PFSK-1 (cell line): ENCODE measurements at regions not wholly inside any gene's neighbourhood (a gene's known extent, or its start where the extent isn't known, plus 50 kb on each side); places are given as distances from the start of the nearest gene placed in this dataset.

ENCODE experiments used
- POLR2AphosphoS5 ChIP-seq: IDR thresholded peaks from 2 replicates; pipeline ENCODE4 v1.6.1; 2012; ENCODE audit warnings: low read depth, mild to moderate bottlenecking, control low read depth, low read length, moderate library complexity
- SIN3A ChIP-seq: IDR thresholded peaks from 2 replicates; pipeline ENCODE4 v1.6.1; 2012; ENCODE audit warnings: mild to moderate bottlenecking, low read length, moderate library complexity, borderline replicate concordance; ENCODE audit not compliant: insufficient read depth
- TAF1 ChIP-seq: IDR thresholded peaks from 2 replicates; pipeline ENCODE4 v1.6.1; 2012; ENCODE audit warnings: low read length, control low read depth, borderline replicate concordance; ENCODE audit not compliant: insufficient read depth
- TF ChIP-seq, protein P1 (sequence below), 2 experiments: IDR thresholded peaks; 2 replicates each; pipeline versions ENCODE4 v1.6.1 to v1.8.0; 2011 to 2012; ENCODE audit warnings: low read depth in 2 of 2, low read length in 2 of 2, control low read depth in 1 of 2, inconsistent platforms in 1 of 2, mild to moderate bottlenecking in 1 of 2, moderate library complexity in 1 of 2; ENCODE audit not compliant: insufficient read depth in 1 of 2

DNA sequence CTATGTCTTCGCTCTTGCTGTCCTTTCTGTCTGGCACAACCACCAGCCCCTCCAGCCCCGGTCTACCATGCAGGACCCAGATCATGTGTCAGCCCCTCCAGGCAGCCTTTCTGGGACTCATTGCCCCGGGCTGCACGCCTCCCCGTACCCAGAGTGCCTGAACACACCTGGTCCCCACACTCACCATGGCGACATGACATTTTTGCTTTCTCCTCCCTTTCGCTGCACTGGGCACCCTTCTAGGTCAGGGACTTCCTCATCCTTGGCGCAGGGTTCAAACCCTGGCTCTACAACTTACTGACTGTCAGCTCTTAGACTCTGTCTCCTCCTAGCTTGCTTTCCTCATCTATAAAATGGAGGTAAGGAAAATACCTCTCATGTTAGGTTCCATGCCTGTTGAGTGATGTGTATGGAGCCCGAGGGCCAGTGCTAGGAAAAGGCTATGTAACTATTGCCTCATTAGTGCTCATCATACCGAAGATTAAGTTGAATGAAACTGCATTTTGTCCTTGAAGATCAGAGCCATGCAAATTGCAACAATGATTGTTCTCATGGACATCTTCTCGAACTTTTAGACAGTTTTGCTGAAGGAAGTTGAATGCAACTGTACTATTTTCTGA lies 49.7 kb upstream of the TIAM2 start:
- TF ChIP-seq TAF1 (no peak), POLR2AphosphoS5 (no peak), SIN3A (no peak)
- TF ChIP-seq, protein P1, sequence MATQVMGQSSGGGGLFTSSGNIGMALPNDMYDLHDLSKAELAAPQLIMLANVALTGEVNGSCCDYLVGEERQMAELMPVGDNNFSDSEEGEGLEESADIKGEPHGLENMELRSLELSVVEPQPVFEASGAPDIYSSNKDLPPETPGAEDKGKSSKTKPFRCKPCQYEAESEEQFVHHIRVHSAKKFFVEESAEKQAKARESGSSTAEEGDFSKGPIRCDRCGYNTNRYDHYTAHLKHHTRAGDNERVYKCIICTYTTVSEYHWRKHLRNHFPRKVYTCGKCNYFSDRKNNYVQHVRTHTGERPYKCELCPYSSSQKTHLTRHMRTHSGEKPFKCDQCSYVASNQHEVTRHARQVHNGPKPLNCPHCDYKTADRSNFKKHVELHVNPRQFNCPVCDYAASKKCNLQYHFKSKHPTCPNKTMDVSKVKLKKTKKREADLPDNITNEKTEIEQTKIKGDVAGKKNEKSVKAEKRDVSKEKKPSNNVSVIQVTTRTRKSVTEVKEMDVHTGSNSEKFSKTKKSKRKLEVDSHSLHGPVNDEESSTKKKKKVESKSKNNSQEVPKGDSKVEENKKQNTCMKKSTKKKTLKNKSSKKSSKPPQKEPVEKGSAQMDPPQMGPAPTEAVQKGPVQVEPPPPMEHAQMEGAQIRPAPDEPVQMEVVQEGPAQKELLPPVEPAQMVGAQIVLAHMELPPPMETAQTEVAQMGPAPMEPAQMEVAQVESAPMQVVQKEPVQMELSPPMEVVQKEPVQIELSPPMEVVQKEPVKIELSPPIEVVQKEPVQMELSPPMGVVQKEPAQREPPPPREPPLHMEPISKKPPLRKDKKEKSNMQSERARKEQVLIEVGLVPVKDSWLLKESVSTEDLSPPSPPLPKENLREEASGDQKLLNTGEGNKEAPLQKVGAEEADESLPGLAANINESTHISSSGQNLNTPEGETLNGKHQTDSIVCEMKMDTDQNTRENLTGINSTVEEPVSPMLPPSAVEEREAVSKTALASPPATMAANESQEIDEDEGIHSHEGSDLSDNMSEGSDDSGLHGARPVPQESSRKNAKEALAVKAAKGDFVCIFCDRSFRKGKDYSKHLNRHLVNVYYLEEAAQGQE (IDR thresholded peaks at IDR 0.05; ENCODE audit: insufficient read depth in 1 of 2, low read depth in 2 of 2, low read length in 2 of 2) = no peak
